OCI-LY3 (cell line): ENCODE measurements at regions not wholly inside any gene's neighbourhood (a gene's known extent, or its start where the extent isn't known, plus 50 kb on each side); places are given as distances from the start of the nearest gene placed in this dataset.

Experiments used
- EZH2phosphoT487 ChIP-seq: fragments of 200-600 bp; shearing (Covaris generic); IDR thresholded peaks from 2 replicates; pipeline ENCODE4 v1.6.1; 2018; ENCODE audit warnings: antibody characterized with exemption, mixed run types, low read depth
- TF ChIP-seq, protein P1 (sequence below): fragments of 200-600, 300-600 bp; sonication (generic); IDR thresholded peaks from 2 replicates; pipeline ENCODE4 v1.5.1; 2014; ENCODE audit warnings: antibody characterized with exemption, low read length, low read depth

DNA sequence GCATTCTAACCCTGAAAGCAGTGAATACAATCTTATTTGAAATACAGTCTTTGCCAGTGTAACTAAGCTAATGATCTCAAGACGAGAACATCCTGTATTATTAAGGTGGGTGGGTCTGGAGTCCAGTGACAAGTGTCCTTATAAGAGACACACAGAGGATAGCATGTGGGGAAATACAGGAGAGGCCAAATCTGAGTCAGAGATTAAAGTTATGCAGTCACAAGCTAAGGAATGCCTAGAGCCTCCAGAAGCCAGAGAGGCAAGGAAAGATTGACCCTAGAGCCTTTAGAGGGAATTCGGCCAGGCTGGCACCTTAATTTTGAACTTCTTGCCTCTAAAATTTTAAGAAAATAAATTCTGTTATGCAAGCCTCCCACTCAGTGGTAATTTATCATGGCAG is 87.5 kb upstream of the HGF start:
- TF ChIP-seq, protein P1, sequence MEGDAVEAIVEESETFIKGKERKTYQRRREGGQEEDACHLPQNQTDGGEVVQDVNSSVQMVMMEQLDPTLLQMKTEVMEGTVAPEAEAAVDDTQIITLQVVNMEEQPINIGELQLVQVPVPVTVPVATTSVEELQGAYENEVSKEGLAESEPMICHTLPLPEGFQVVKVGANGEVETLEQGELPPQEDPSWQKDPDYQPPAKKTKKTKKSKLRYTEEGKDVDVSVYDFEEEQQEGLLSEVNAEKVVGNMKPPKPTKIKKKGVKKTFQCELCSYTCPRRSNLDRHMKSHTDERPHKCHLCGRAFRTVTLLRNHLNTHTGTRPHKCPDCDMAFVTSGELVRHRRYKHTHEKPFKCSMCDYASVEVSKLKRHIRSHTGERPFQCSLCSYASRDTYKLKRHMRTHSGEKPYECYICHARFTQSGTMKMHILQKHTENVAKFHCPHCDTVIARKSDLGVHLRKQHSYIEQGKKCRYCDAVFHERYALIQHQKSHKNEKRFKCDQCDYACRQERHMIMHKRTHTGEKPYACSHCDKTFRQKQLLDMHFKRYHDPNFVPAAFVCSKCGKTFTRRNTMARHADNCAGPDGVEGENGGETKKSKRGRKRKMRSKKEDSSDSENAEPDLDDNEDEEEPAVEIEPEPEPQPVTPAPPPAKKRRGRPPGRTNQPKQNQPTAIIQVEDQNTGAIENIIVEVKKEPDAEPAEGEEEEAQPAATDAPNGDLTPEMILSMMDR: no peak
- TF ChIP-seq EZH2phosphoT487: no peak
